ENCODE measurements at regions not wholly inside any gene's neighbourhood (a gene's known extent, or its start where the extent isn't known, plus 50 kb on each side); places are given as distances from the start of the nearest gene placed in this dataset.
A peak's percentile ranks its signal among the peaks of the same experiment; 100 is the strongest.

- TF ChIP-seq ZBED4 (CRISPR knock-in tag; IDR thresholded peaks at IDR 0.05; ENCODE audit: borderline replicate concordance) = no peak
- no peak for TF ChIP-seq ZBTB40 (IDR thresholded peaks at IDR 0.05)
- no peak for TF ChIP-seq ZBTB40 (CRISPR knock-in tag; IDR thresholded peaks at IDR 0.05)
- no peak for TF ChIP-seq CHD4 (IDR thresholded peaks at IDR 0.05; ENCODE audit: borderline replicate concordance, low read length)
- no peak for TF ChIP-seq DDIT3 (CRISPR knock-in tag; IDR thresholded peaks at IDR 0.05)
- no peak for TF ChIP-seq TIGD3 (CRISPR knock-in tag; IDR thresholded peaks at IDR 0.05; ENCODE audit: borderline replicate concordance)
- no peak for TF ChIP-seq ZNF335 (CRISPR knock-in tag; IDR thresholded peaks at IDR 0.05)
- TF ChIP-seq MTA1 (CRISPR knock-in tag; IDR thresholded peaks at IDR 0.05; ENCODE audit: borderline replicate concordance) = no peak
- no peak for TF ChIP-seq ZNF788 (CRISPR knock-in tag; IDR thresholded peaks at IDR 0.05; ENCODE audit: borderline replicate concordance)
- no peak for TF ChIP-seq ADNP (CRISPR knock-in tag; IDR thresholded peaks at IDR 0.05)
- TF ChIP-seq GATA4 (IDR thresholded peaks at IDR 0.05; ENCODE audit: borderline replicate concordance, low read depth) = no peak
- no peak for TF ChIP-seq KDM3A (CRISPR knock-in tag; IDR thresholded peaks at IDR 0.05; ENCODE audit: low read depth)
- no peak for TF ChIP-seq JUNB (CRISPR knock-in tag; IDR thresholded peaks at IDR 0.05; ENCODE audit: borderline replicate concordance)
- TF ChIP-seq KDM5B (CRISPR knock-in tag; IDR thresholded peaks at IDR 0.05; ENCODE audit: borderline replicate concordance) = peak; percentile 65; the same call in 1 of the 2 replicates
Measured at GRCh38 chr9:6703898-6704639, 53.7 kb upstream of the KDM4C start (continued).
